Activated naive CD4-positive, alpha-beta T cell treated with anti-CD3 and anti-CD28 coated beads, Interleukin-2, amount 50 U/mL, for 24 hours (primary cell): ENCODE measurements at regions not wholly inside any gene's neighbourhood (a gene's known extent, or its start where the extent isn't known, plus 50 kb on each side); places are given as distances from the start of the nearest gene placed in this dataset.
"Not testable (repeated sequence)": the region's sequence is repeated elsewhere in the genome, so short reads cannot be mapped to it uniquely, and the experiment has no call there.

Source experiments
- H3K27ac Mint-ChIP-seq: one replicate; pipeline ENCODE4 v1.8.0; 2021; ENCODE audit warnings: mild to moderate bottlenecking, mixed read lengths
- H3K27me3 Mint-ChIP-seq: one replicate; pipeline ENCODE4 v1.8.0; 2021; ENCODE audit warnings: mixed read lengths
- H3K36me3 Mint-ChIP-seq: one replicate; pipeline ENCODE4 v1.8.0; 2021; ENCODE audit warnings: mixed read lengths
- H3K4me1 Mint-ChIP-seq: one replicate; pipeline ENCODE4 v1.8.0; 2021; ENCODE audit warnings: mixed read lengths
- H3K4me3 Mint-ChIP-seq: one replicate; pipeline ENCODE4 v1.8.0; 2021; ENCODE audit warnings: mild to moderate bottlenecking, mixed read lengths
- H3K9me3 Mint-ChIP-seq: one replicate; pipeline ENCODE4 v1.8.0; 2021; ENCODE audit warnings: mixed read lengths

- no peak overlapping the region for H3K27ac Mint-ChIP-seq
- H3K4me1 Mint-ChIP-seq: no peaks in the 10 kb centered on the region
- peaks cover 10% of the 10 kb centered on the region for H3K9me3 Mint-ChIP-seq
- H3K4me3 Mint-ChIP-seq: no peak overlapping the region
- H3K27me3 Mint-ChIP-seq: no peaks in the 10 kb centered on the region
- no peaks in the 10 kb centered on the region for H3K36me3 Mint-ChIP-seq
Observed at GRCh38 chr13:83153848-83154247, 728.4 kb downstream of the SLITRK1 start.

- Mint-ChIP-seq H3K27me3 (no peaks in the 10 kb centered on the region), H3K4me3 (no peak overlapping the region), H3K9me3 (peaks cover 20% of the 10 kb centered on the region), H3K36me3 (no peaks in the 10 kb centered on the region), H3K27ac (no peak overlapping the region), H3K4me1 (no peaks in the 10 kb centered on the region)
Observed at GRCh38 chr13:83151308-83151660, 731.0 kb downstream of the SLITRK1 start.

- peaks cover 20% of the 10 kb centered on the region for H3K9me3 Mint-ChIP-seq
- H3K27ac Mint-ChIP-seq: no peak overlapping the region
- H3K4me1 Mint-ChIP-seq: no peaks in the 10 kb centered on the region
- H3K36me3 Mint-ChIP-seq: no peaks in the 10 kb centered on the region
- H3K27me3 Mint-ChIP-seq: no peaks in the 10 kb centered on the region
- no peak overlapping the region for H3K4me3 Mint-ChIP-seq
Observed at GRCh38 chr13:83150616-83151307, 731.5 kb downstream of the SLITRK1 start.

GRCh38 chr13:83136660-83137059, 745.6 kb downstream of the SLITRK1 start:
- H3K4me1 Mint-ChIP-seq: no peaks in the 10 kb centered on the region
- no peaks in the 10 kb centered on the region for H3K27me3 Mint-ChIP-seq
- no peaks in the 10 kb centered on the region for H3K36me3 Mint-ChIP-seq
- no peak overlapping the region for H3K4me3 Mint-ChIP-seq
- H3K27ac Mint-ChIP-seq: no peak overlapping the region
- peaks cover 5% of the 10 kb centered on the region for H3K9me3 Mint-ChIP-seq

- Mint-ChIP-seq H3K27ac (no peak overlapping the region), H3K4me3 (no peak overlapping the region), H3K4me1 (no peaks in the 10 kb centered on the region), H3K9me3 (no peaks in the 10 kb centered on the region), H3K27me3 (no peaks in the 10 kb centered on the region), H3K36me3 (no peaks in the 10 kb centered on the region)
Observed at GRCh38 chr13:83125791-83126190, 756.5 kb downstream of the SLITRK1 start.

- H3K27ac Mint-ChIP-seq: no peak overlapping the region
- H3K36me3 Mint-ChIP-seq: no peaks in the 10 kb centered on the region
- no peaks in the 10 kb centered on the region for H3K4me1 Mint-ChIP-seq
- no peaks in the 10 kb centered on the region for H3K27me3 Mint-ChIP-seq
- no peak overlapping the region for H3K4me3 Mint-ChIP-seq
- no peaks in the 10 kb centered on the region for H3K9me3 Mint-ChIP-seq
Observed at GRCh38 chr13:83121896-83122295, 760.4 kb downstream of the SLITRK1 start.

- H3K36me3 Mint-ChIP-seq: no peaks in the 10 kb centered on the region
- H3K4me3 Mint-ChIP-seq: no peak overlapping the region
- H3K9me3 Mint-ChIP-seq: no peaks in the 10 kb centered on the region
- no peaks in the 10 kb centered on the region for H3K4me1 Mint-ChIP-seq
- no peak overlapping the region for H3K27ac Mint-ChIP-seq
- H3K27me3 Mint-ChIP-seq: no peaks in the 10 kb centered on the region
Observed at GRCh38 chr13:83117046-83117445, 765.2 kb downstream of the SLITRK1 start.

- not testable (repeated sequence) for H3K4me3 Mint-ChIP-seq, H3K36me3 Mint-ChIP-seq, H3K27ac Mint-ChIP-seq, H3K27me3 Mint-ChIP-seq, H3K4me1 Mint-ChIP-seq
- H3K9me3 Mint-ChIP-seq: peaks cover 20% of the 10 kb centered on the region
Observed at GRCh38 chr13:83101574-83102247, 780.6 kb downstream of the SLITRK1 start.

GRCh38 chr13:83100237-83100636, 782.0 kb downstream of the SLITRK1 start:
- peaks cover 20% of the 10 kb centered on the region for H3K9me3 Mint-ChIP-seq
- H3K36me3 Mint-ChIP-seq: no peaks in the 10 kb centered on the region
- no peak overlapping the region for H3K27ac Mint-ChIP-seq
- H3K4me3 Mint-ChIP-seq: no peak overlapping the region
- H3K4me1 Mint-ChIP-seq: no peaks in the 10 kb centered on the region
- no peaks in the 10 kb centered on the region for H3K27me3 Mint-ChIP-seq

- no peak overlapping the region for H3K4me3 Mint-ChIP-seq
- no peaks in the 10 kb centered on the region for H3K27me3 Mint-ChIP-seq
- no peaks in the 10 kb centered on the region for H3K4me1 Mint-ChIP-seq
- H3K27ac Mint-ChIP-seq: no peak overlapping the region
- peaks cover 19% of the 10 kb centered on the region for H3K9me3 Mint-ChIP-seq
- no peaks in the 10 kb centered on the region for H3K36me3 Mint-ChIP-seq
Observed at GRCh38 chr13:83088858-83089257, 793.4 kb downstream of the SLITRK1 start.

- Mint-ChIP-seq H3K4me1 (no peaks in the 10 kb centered on the region), H3K27ac (no peak overlapping the region)
Observed at GRCh38 chr13:83086948-83087347, 795.3 kb downstream of the SLITRK1 start.

GRCh38 chr13:83086088-83086487, 796.2 kb downstream of the SLITRK1 start:
- Mint-ChIP-seq H3K4me1 (no peaks in the 10 kb centered on the region), H3K9me3 (peaks cover 13% of the 10 kb centered on the region), H3K27me3 (no peaks in the 10 kb centered on the region), H3K4me3 (no peak overlapping the region), H3K27ac (no peak overlapping the region), H3K36me3 (no peaks in the 10 kb centered on the region)

More at GRCh38 chr13:83086948-83087347, 795.3 kb downstream of the SLITRK1 start:
- no peak overlapping the region for H3K4me3 Mint-ChIP-seq
- H3K36me3 Mint-ChIP-seq: no peaks in the 10 kb centered on the region
- H3K27me3 Mint-ChIP-seq: no peaks in the 10 kb centered on the region
- H3K9me3 Mint-ChIP-seq: peaks cover 22% of the 10 kb centered on the region

- no peak overlapping the region for H3K27ac Mint-ChIP-seq
- no peaks in the 10 kb centered on the region for H3K36me3 Mint-ChIP-seq
- H3K9me3 Mint-ChIP-seq: peaks cover 9% of the 10 kb centered on the region
- no peaks in the 10 kb centered on the region for H3K4me1 Mint-ChIP-seq
- H3K4me3 Mint-ChIP-seq: no peak overlapping the region
- H3K27me3 Mint-ChIP-seq: no peaks in the 10 kb centered on the region
Observed at GRCh38 chr13:83085186-83085900, 796.9 kb downstream of the SLITRK1 start.

GRCh38 chr13:83077499-83077898, 804.8 kb downstream of the SLITRK1 start:
- Mint-ChIP-seq H3K27ac (no peak overlapping the region), H3K27me3 (no peaks in the 10 kb centered on the region), H3K4me1 (no peaks in the 10 kb centered on the region), H3K9me3 (no peaks in the 10 kb centered on the region), H3K36me3 (no peaks in the 10 kb centered on the region), H3K4me3 (no peak overlapping the region)

- not testable (repeated sequence) for H3K36me3 Mint-ChIP-seq, H3K4me3 Mint-ChIP-seq, H3K27me3 Mint-ChIP-seq, H3K9me3 Mint-ChIP-seq, H3K4me1 Mint-ChIP-seq, H3K27ac Mint-ChIP-seq
Observed at GRCh38 chr13:83073930-83074329, 808.3 kb downstream of the SLITRK1 start.

- H3K27ac Mint-ChIP-seq: no peak overlapping the region
- peaks cover 6% of the 10 kb centered on the region for H3K9me3 Mint-ChIP-seq
- no peaks in the 10 kb centered on the region for H3K36me3 Mint-ChIP-seq
- H3K27me3 Mint-ChIP-seq: no peaks in the 10 kb centered on the region
- no peak overlapping the region for H3K4me3 Mint-ChIP-seq
- no peaks in the 10 kb centered on the region for H3K4me1 Mint-ChIP-seq
Observed at GRCh38 chr13:83065108-83065507, 817.2 kb downstream of the SLITRK1 start.
